ENCODE measurements at regions not wholly inside any gene's neighbourhood (a gene's known extent, or its start where the extent isn't known, plus 50 kb on each side); places are given as distances from the start of the nearest gene placed in this dataset.

DNA sequence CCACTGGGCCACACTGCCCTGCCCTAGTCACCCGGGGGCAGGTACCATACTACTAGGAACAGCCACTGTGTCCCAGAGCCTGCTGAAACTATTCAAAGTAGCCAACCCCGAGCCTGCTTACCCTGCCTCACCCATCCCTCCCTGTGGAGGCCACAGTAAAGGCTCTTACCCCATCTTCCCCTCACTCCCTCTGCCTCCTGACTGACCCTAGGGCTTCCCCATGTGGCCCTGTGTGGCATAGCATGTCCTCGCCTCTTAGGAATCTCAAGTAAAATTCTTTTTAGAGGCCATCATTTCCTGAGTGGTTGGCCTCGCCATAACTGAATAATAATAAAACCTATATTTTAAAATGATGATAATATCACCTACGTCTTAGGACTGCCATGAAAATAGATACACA, 112.2 kb upstream of the SLC6A11 start:
- TF ChIP-seq CTCF (optimal IDR thresholded peaks at IDR 0.05 in 1 of 3, IDR thresholded peaks at IDR 0.05 in 1 of 3, conservative IDR thresholded peaks at IDR 0.05 in 1 of 3; ENCODE audit: extremely low read depth in 1 of 3, insufficient read depth in 2 of 3, low read length in 3 of 3), result peak; percentile 52 to 58 (median 54)
- TF ChIP-seq EZH2 (IDR thresholded peaks at IDR 0.05; ENCODE audit: low read length), result no peak

Measured in keratinocyte (primary cell).